ENCODE measurements at regions not wholly inside any gene's neighbourhood (a gene's known extent, or its start where the extent isn't known, plus 50 kb on each side); places are given as distances from the start of the nearest gene placed in this dataset.

GRCh38 chr15:98513428-98513986 is 134.8 kb upstream of the IGF1R start:
- Mint-ChIP-seq H3K4me1 (no peaks in the 10 kb centered on the region), H3K9me3 (no peaks in the 10 kb centered on the region), H3K27me3 (ENCODE audit: low read depth in 3 of 3) (peaks cover 0 to 9% (median 5%) of the 10 kb centered on the region in 3 donors), H3K4me3 (no peak overlapping the region), H3K36me3 (no peaks in the 10 kb centered on the region), H3K27ac (no peak overlapping the region)
- DNase-seq, result no peak

- Mint-ChIP-seq H3K27me3 (ENCODE audit: low read depth in 3 of 3) (peaks cover 0 to 12% (median 6%) of the 10 kb centered on the region in 3 donors), H3K27ac (no peak overlapping the region), H3K36me3 (no peaks in the 10 kb centered on the region), H3K4me3 (no peak overlapping the region), H3K9me3 (no peaks in the 10 kb centered on the region), H3K4me1 (peaks cover 0 to 3% of the 10 kb centered on the region in 2 donors)
- no peak for DNase-seq
Measured at GRCh38 chr15:98514034-98514622, 134.2 kb upstream of the IGF1R start.

- H3K4me3 Mint-ChIP-seq, result no peak overlapping the region
- no peak overlapping the region for H3K27ac Mint-ChIP-seq
- DNase-seq, result peak; percentile 44 to 56 (median 45)
Measured at GRCh38 chr15:98518823-98519561, 129.3 kb upstream of the IGF1R start.

GRCh38 chr15:98519767-98520550 is 128.4 kb upstream of the IGF1R start:
- Mint-ChIP-seq H3K27ac (no peak overlapping the region), H3K4me3 (no peak overlapping the region), H3K36me3 (no peaks in the 10 kb centered on the region), H3K27me3 (ENCODE audit: low read depth in 3 of 3) (peaks cover 2 to 4% (median 3%) of the 10 kb centered on the region in 3 donors), H3K9me3 (peaks cover 0 to 2% (median 0%) of the 10 kb centered on the region in 6 donors), H3K4me1 (peaks cover 0 to 3% of the 10 kb centered on the region in 2 donors)
- DNase-seq, result no peak

More at GRCh38 chr15:98518823-98519561, 129.3 kb upstream of the IGF1R start:
- Mint-ChIP-seq H3K27me3 (ENCODE audit: low read depth in 3 of 3) (peaks cover 2 to 4% (median 4%) of the 10 kb centered on the region in 3 donors), H3K36me3 (no peaks in the 10 kb centered on the region), H3K4me1 (peaks cover 0 to 3% of the 10 kb centered on the region in 2 donors), H3K9me3 (peaks cover 0 to 2% (median 0%) of the 10 kb centered on the region in 6 donors)

- no peak for DNase-seq
- no peak overlapping the region for H3K4me3 Mint-ChIP-seq
- no peak overlapping the region for H3K27ac Mint-ChIP-seq
- peaks cover 0 to 3% of the 10 kb centered on the region in 2 donors for H3K4me1 Mint-ChIP-seq
- H3K9me3 Mint-ChIP-seq, result peaks cover 0 to 2% (median 0%) of the 10 kb centered on the region in 6 donors
- no peaks in the 10 kb centered on the region for H3K36me3 Mint-ChIP-seq
- H3K27me3 Mint-ChIP-seq (ENCODE audit: low read depth in 3 of 3), result peaks cover 2 to 4% (median 3%) of the 10 kb centered on the region in 3 donors
Measured at GRCh38 chr15:98522127-98522526, 126.2 kb upstream of the IGF1R start.

- Mint-ChIP-seq H3K27ac (peak overlapping the region in 1 of 6 donors; percentile 65), H3K36me3 (no peaks in the 10 kb centered on the region), H3K4me3 (no peak overlapping the region), H3K27me3 (ENCODE audit: low read depth in 3 of 3) (peaks cover 0 to 6% (median 2%) of the 10 kb centered on the region in 3 donors), H3K4me1 (peaks cover 0 to under 1% of the 10 kb centered on the region in 2 donors), H3K9me3 (peaks cover 0 to 2% (median 0%) of the 10 kb centered on the region in 6 donors)
- DNase-seq, result no peak
Measured at GRCh38 chr15:98523912-98524662, 124.3 kb upstream of the IGF1R start.

GRCh38 chr15:98524838-98525660 is 123.3 kb upstream of the IGF1R start:
- H3K4me1 Mint-ChIP-seq, result no peaks in the 10 kb centered on the region
- H3K27me3 Mint-ChIP-seq (ENCODE audit: low read depth in 3 of 3), result peaks cover 0 to 7% (median 6%) of the 10 kb centered on the region in 3 donors
- H3K4me3 Mint-ChIP-seq, result no peak overlapping the region
- no peaks in the 10 kb centered on the region for H3K36me3 Mint-ChIP-seq
- no peak overlapping the region for H3K27ac Mint-ChIP-seq
- H3K9me3 Mint-ChIP-seq, result peaks cover 0 to 2% (median 0%) of the 10 kb centered on the region in 6 donors
- no peak for DNase-seq

- H3K4me3 Mint-ChIP-seq, result no peak overlapping the region
- peaks cover under 1 to 9% (median 8%) of the 10 kb centered on the region in 3 donors for H3K27me3 Mint-ChIP-seq (ENCODE audit: low read depth in 3 of 3)
- H3K9me3 Mint-ChIP-seq, result peaks cover 0 to 2% (median 0%) of the 10 kb centered on the region in 6 donors
- no peaks in the 10 kb centered on the region for H3K36me3 Mint-ChIP-seq
- no peak for DNase-seq
- H3K27ac Mint-ChIP-seq, result no peak overlapping the region
- H3K4me1 Mint-ChIP-seq, result no peaks in the 10 kb centered on the region
Measured at GRCh38 chr15:98525661-98526001, 122.7 kb upstream of the IGF1R start.

- Mint-ChIP-seq H3K27ac (no peak overlapping the region), H3K36me3 (no peaks in the 10 kb centered on the region), H3K9me3 (peaks cover 0 to 2% (median 0%) of the 10 kb centered on the region in 6 donors), H3K4me1 (no peaks in the 10 kb centered on the region), H3K27me3 (ENCODE audit: low read depth in 3 of 3) (peaks cover 4 to 9% (median 9%) of the 10 kb centered on the region in 3 donors), H3K4me3 (no peak overlapping the region)
- DNase-seq, result no peak
Measured at GRCh38 chr15:98526094-98526493, 122.2 kb upstream of the IGF1R start.

GRCh38 chr15:98528046-98528725 is 120.2 kb upstream of the IGF1R start:
- no peak overlapping the region for H3K27ac Mint-ChIP-seq
- H3K36me3 Mint-ChIP-seq, result no peaks in the 10 kb centered on the region
- no peaks in the 10 kb centered on the region for H3K9me3 Mint-ChIP-seq
- H3K4me3 Mint-ChIP-seq, result no peak overlapping the region
- H3K27me3 Mint-ChIP-seq (ENCODE audit: low read depth in 3 of 3), result peaks cover 4 to 12% (median 9%) of the 10 kb centered on the region in 3 donors
- no peaks in the 10 kb centered on the region for H3K4me1 Mint-ChIP-seq
- no peak for DNase-seq

- Mint-ChIP-seq H3K36me3 (no peaks in the 10 kb centered on the region), H3K4me1 (no peaks in the 10 kb centered on the region), H3K27me3 (ENCODE audit: low read depth in 3 of 3) (peaks cover 8 to 9% (median 8%) of the 10 kb centered on the region in 3 donors), H3K4me3 (no peak overlapping the region), H3K27ac (no peak overlapping the region), H3K9me3 (peaks cover 0 to 1% (median 0%) of the 10 kb centered on the region in 6 donors)
- no peak for DNase-seq
Measured at GRCh38 chr15:98529205-98530145, 118.9 kb upstream of the IGF1R start.

Measured in immature natural killer cell (primary cell).